Upper lobe of left lung (tissue), 6 donors: ENCODE measurements at regions not wholly inside any gene's neighbourhood (a gene's known extent, or its start where the extent isn't known, plus 50 kb on each side); places are given as distances from the start of the nearest gene placed in this dataset.

Experiments used
- ATAC-seq, 2 donors: fragments of 200-7000 bp; cut with Tn5 transposase; one replicate each; pipeline ENCODE4 v1.9.1; 2022; ENCODE audit warnings: mild to moderate bottlenecking in 2 of 2, moderate library complexity in 2 of 2; ENCODE audit not compliant: low FRiP score in 2 of 2
- DNase-seq, 2 donors: peaks; one replicate each; pipeline ENCODE4 v3.0.0-alpha.2; 2019 to 2020
- H3K27ac ChIP-seq, 4 donors: fragments of 200-600 bp; sonication (generic); one replicate each; pipeline ENCODE4 v1.5.1; 2016 to 2019
- H3K27me3 ChIP-seq, 4 donors: fragments of 200-600 bp; sonication (generic); one replicate each; pipeline ENCODE4 v1.5.1; 2017 to 2019
- H3K36me3 ChIP-seq, 4 donors: fragments of 200-600 bp; sonication (generic); one replicate each; pipeline ENCODE4 v1.5.1; 2016 to 2019
- H3K4me1 ChIP-seq, 4 donors: fragments of 200-600 bp; sonication (generic); one replicate each; pipeline ENCODE4 v1.5.1; 2018 to 2019
- H3K4me3 ChIP-seq, 4 donors: fragments of 200-600 bp; sonication (generic); one replicate each; pipeline ENCODE4 v1.5.1; 2017 to 2019; ENCODE audit warnings: mild to moderate bottlenecking in 2 of 4, moderate library complexity in 1 of 4
- H3K9me3 ChIP-seq, 4 donors: fragments of 200-600 bp; sonication (generic); one replicate each; pipeline ENCODE4 v1.5.1; 2018 to 2019
- CTCF ChIP-seq, 6 experiments: fragments of 450-650 bp in 4 of 6; fragments of 200-600 bp in 2 of 6; sonication (generic) in 2 of 6; IDR thresholded peaks; one replicate each; pipeline ENCODE4 v1.5.1; 2016 to 2019; ENCODE audit warnings: antibody characterized with exemption in 6 of 6
- EP300 ChIP-seq, 4 donors: sonication (generic); formaldehyde crosslinking; IDR thresholded peaks; one replicate each; pipeline ENCODE4 v1.5.1; 2017; ENCODE audit warnings: antibody characterized with exemption in 4 of 4, control low read depth in 2 of 4
- POLR2A ChIP-seq, 4 donors: fragments of 450-650 bp; IDR thresholded peaks; one replicate each; pipeline ENCODE4 v1.5.1; 2016 to 2017; ENCODE audit warnings: antibody characterized with exemption in 4 of 4, mild to moderate bottlenecking in 2 of 4
- POLR2AphosphoS5 ChIP-seq, 2 donors: sonication (generic); formaldehyde crosslinking; IDR thresholded peaks; one replicate each; pipeline ENCODE4 v1.5.1; 2017; ENCODE audit warnings: antibody characterized with exemption in 2 of 2
- WGBS, 2 donors: methylation state at CpG; one replicate each; pipeline ENCODE4 v1.1.5; 2017 to 2018; 5-methylcytosine and 5-hydroxymethylcytosine counted together
- donor health status: DM: no; HTN: no; CAD: no; lungs with moderate emphysema.
- donor health status: DM: no; HTN: yes; CAD: no; lungs with severe emphysema.

DNA sequence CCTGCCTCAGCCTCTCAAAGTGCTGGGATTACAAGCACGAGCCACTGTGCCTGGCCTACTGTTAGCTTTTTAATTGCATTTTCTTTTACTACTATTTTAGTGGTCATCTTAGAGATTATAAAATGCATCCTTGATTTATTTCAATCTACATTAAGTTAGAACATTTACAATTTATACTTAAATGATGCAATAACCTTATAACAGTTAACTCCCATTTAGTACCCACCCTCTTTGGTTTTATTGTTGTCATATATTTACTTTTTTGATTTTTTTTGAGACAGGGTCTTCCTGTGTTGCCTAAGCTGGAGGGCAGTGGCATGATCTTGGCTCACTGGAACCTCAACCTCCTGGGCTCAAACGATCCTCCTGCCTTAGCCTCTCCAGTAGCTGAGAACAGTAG is 77.3 kb downstream of the PPCDC start:
- no peaks in the 10 kb centered on the region for H3K27me3 ChIP-seq
- 89 to 93% methylated on average over 2 of the region's 2 CpGs for WGBS, 2 donors
- TF ChIP-seq CTCF (IDR thresholded peaks at IDR 0.05) (no peak), EP300 (IDR thresholded peaks at IDR 0.05) (no peak), POLR2AphosphoS5 (IDR thresholded peaks at IDR 0.05) (no peak), POLR2A (IDR thresholded peaks at IDR 0.05) (no peak)
- no peak overlapping the region for H3K27ac ChIP-seq
- DNase-seq (no peak), ATAC-seq (no peak)
- peaks cover 6 to 13% (median 10%) of the 10 kb centered on the region in 4 donors for H3K4me1 ChIP-seq
- no peak overlapping the region for H3K4me3 ChIP-seq
- no peaks in the 10 kb centered on the region for H3K36me3 ChIP-seq
- H3K9me3 ChIP-seq: no peaks in the 10 kb centered on the region

- no peaks in the 10 kb centered on the region for H3K9me3 ChIP-seq
- 37 to 47% methylated on average over 3 of the region's 3 CpGs for WGBS, 2 donors
- TF ChIP-seq EP300 (IDR thresholded peaks at IDR 0.05) (peak in 2 of 4 donors; percentile 29 to 81), POLR2A (IDR thresholded peaks at IDR 0.05) (no peak), CTCF (IDR thresholded peaks at IDR 0.05) (peak in 3 of 6 experiments; percentile 10 to 27 (median 20)), POLR2AphosphoS5 (IDR thresholded peaks at IDR 0.05) (peak; percentile 58 to 81)
- H3K27ac ChIP-seq: peak overlapping the region; percentile 36 to 77 (median 62)
- peaks cover 14 to 32% (median 21%) of the 10 kb centered on the region in 4 donors for H3K4me1 ChIP-seq
- no peaks in the 10 kb centered on the region for H3K27me3 ChIP-seq
- peak in 1 of 2 donors; percentile 62 for DNase-seq
- H3K4me3 ChIP-seq: no peak overlapping the region
- ATAC-seq: peak; percentile 74 to 88
- H3K36me3 ChIP-seq: no peaks in the 10 kb centered on the region
Measured at GRCh38 chr15:75104804-75105557, 81.6 kb downstream of the PPCDC start.

DNA sequence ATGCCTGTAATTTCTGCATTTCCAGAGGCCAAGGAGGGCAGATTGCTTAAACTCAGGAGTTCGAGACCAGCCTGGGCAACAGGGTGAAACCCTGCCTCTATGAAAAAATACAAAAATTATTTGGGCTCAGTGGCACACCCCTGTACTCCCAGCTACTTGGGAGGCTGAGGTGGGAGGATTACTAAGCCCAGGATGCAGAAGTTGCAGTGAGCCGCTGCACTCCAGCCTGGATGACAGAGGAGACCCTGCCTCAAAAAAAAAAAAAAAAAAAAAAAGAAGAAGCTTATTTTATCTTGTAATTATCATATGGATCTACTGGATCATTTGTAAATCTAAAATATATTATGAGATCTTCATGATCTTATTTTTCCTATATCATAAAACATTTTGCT is 84.1 kb downstream of the PPCDC start:
- Histone ChIP-seq H3K36me3 (no peaks in the 10 kb centered on the region), H3K9me3 (no peaks in the 10 kb centered on the region), H3K27me3 (no peaks in the 10 kb centered on the region), H3K4me1 (peaks cover 18 to 32% (median 22%) of the 10 kb centered on the region in 4 donors), H3K4me3 (no peak overlapping the region), H3K27ac (no peak overlapping the region)
- WGBS, 2 donors: 66 to 86% methylated on average over 2 of the region's 2 CpGs
- no peak for TF ChIP-seq EP300 (IDR thresholded peaks at IDR 0.05)
- TF ChIP-seq CTCF (IDR thresholded peaks at IDR 0.05): no peak
- TF ChIP-seq POLR2AphosphoS5 (IDR thresholded peaks at IDR 0.05): no peak
- TF ChIP-seq POLR2A (IDR thresholded peaks at IDR 0.05): no peak
- ATAC-seq (no peak), DNase-seq (no peak)

DNA sequence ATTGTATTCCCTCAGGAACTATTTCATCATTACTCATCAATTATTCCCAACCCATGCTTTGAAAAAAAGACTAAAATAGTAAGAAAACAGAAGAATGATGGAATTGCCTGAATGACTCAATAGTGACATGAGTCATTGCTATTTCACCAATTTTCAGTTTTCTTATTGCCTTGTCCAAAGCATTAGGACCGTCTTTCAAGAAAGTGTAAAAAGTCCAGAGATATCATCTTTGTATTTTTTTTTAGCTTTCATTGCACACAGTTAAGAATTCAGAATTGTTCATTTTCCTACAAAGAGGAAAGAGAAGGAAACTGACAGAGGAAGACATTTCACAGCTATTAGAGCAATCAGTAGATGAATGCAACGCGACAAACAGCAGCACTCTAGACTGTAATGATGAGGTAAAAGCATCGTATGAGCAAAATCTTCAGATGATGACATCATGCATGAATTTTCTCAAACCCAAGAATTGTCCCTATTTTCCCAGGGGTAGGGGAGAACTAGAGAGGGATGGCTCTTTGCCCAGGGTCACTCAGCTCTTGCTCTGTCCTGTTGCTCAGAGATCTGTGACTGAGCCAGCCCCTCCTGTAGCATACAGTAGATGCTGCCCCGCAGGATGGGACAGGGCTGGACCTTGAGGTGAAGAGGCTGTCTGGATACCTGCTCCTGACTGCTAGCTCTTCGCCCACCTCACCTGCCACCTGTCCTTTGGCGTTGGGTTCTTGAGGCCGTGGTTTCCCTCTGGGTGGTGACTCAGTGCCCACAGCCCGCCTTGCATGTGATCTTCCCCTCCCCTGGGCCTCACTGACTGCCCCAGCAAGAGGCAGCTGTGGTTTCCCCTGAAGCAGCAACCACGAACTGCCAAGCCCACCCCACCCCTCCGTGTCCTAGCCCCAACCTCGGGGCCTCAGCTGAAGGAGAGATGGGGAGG is 84.8 kb downstream of the PPCDC start:
- H3K9me3 ChIP-seq: no peaks in the 10 kb centered on the region
- H3K27ac ChIP-seq: peak overlapping the region; percentile 46 to 61 (median 52)
- H3K4me1 ChIP-seq: peaks cover 18 to 32% (median 23%) of the 10 kb centered on the region in 4 donors
- no peaks in the 10 kb centered on the region for H3K36me3 ChIP-seq
- DNase-seq (peak in 1 of 2 donors; percentile 82), ATAC-seq (peak; percentile 49 to 61)
- TF ChIP-seq EP300 (IDR thresholded peaks at IDR 0.05) (no peak), POLR2AphosphoS5 (IDR thresholded peaks at IDR 0.05) (peak in 1 of 2 donors; percentile 48)
- no peaks in the 10 kb centered on the region for H3K27me3 ChIP-seq
- 59 to 64% methylated on average over 11 to 12 of the region's 12 CpGs for WGBS, 2 donors
- H3K4me3 ChIP-seq: no peak overlapping the region
